ENCODE measurements at regions not wholly inside any gene's neighbourhood (a gene's known extent, or its start where the extent isn't known, plus 50 kb on each side); places are given as distances from the start of the nearest gene placed in this dataset.

GRCh38 chr1:163544441-163544840 is 222.7 kb downstream of the NUF2 start:
- no peak for TF ChIP-seq CTCF (IDR thresholded peaks at IDR 0.05)
- no peak for TF ChIP-seq POLR2A (IDR thresholded peaks at IDR 0.05)
